H1 (cell line): ENCODE measurements at regions not wholly inside any gene's neighbourhood (a gene's known extent, or its start where the extent isn't known, plus 50 kb on each side); places are given as distances from the start of the nearest gene placed in this dataset.

ENCODE experiments used
- CHD2 ChIP-seq: IDR thresholded peaks from 2 replicates; pipeline ENCODE4 v1.6.1; 2012; ENCODE audit warnings: low read length, improper control_type of control experiment
- HDAC6 ChIP-seq: IDR thresholded peaks from one replicate; pipeline ENCODE4 v1.7.1; 2012; ENCODE audit warnings: low read depth, mild to moderate bottlenecking, inconsistent platforms, low read length, moderate library complexity
- RAD21 ChIP-seq, 2 experiments: IDR thresholded peaks in 1 of 2; conservative IDR thresholded peaks in 1 of 2; 2 replicates each; pipeline ENCODE4 v1.6.1; 2011; ENCODE audit warnings: low read depth in 2 of 2, low read length in 2 of 2, improper control_type of control experiment in 1 of 2, inconsistent platforms in 1 of 2, mild to moderate bottlenecking in 1 of 2, moderate library complexity in 1 of 2
- RFX5 ChIP-seq: IDR thresholded peaks from 2 replicates; pipeline ENCODE4 v1.6.1; 2011; ENCODE audit warnings: low read depth, low read length, improper control_type of control experiment, borderline replicate concordance
- TF ChIP-seq, protein P1 (sequence below): IDR thresholded peaks from 2 replicates; pipeline ENCODE4 v1.6.1; 2011; ENCODE audit warnings: low read length, improper control_type of control experiment

DNA sequence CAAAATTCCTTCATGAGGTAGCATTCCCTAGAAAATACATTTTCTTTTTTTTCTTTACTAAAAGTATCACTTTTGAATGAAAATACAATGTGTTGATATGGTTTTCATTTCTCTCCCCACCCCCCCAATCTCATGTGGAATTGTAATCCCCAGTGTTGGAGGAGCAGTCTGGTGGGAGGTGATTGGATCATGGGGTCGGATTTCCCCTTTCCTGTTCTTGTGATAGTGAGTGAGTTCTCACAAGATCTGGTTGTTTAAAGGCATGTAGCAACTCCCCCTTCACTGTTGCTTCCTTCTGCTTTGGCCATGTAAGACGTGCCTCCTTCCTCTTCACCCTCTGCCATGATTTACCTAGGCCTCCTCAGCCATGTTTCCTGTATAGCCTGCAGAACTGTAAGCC, 790.3 kb upstream of the KCND2 start (continued):
- TF ChIP-seq, protein P1, sequence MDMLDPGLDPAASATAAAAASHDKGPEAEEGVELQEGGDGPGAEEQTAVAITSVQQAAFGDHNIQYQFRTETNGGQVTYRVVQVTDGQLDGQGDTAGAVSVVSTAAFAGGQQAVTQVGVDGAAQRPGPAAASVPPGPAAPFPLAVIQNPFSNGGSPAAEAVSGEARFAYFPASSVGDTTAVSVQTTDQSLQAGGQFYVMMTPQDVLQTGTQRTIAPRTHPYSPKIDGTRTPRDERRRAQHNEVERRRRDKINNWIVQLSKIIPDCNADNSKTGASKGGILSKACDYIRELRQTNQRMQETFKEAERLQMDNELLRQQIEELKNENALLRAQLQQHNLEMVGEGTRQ = no peak
- no peak for TF ChIP-seq RAD21 (IDR thresholded peaks at IDR 0.05 in 1 of 2, conservative IDR thresholded peaks at IDR 0.05 in 1 of 2; ENCODE audit: low read depth in 2 of 2, low read length in 2 of 2)
- TF ChIP-seq CHD2 = no peak
- no peak for TF ChIP-seq RFX5
- no peak for TF ChIP-seq HDAC6
